ENCODE measurements at regions not wholly inside any gene's neighbourhood (a gene's known extent, or its start where the extent isn't known, plus 50 kb on each side); places are given as distances from the start of the nearest gene placed in this dataset.

DNA sequence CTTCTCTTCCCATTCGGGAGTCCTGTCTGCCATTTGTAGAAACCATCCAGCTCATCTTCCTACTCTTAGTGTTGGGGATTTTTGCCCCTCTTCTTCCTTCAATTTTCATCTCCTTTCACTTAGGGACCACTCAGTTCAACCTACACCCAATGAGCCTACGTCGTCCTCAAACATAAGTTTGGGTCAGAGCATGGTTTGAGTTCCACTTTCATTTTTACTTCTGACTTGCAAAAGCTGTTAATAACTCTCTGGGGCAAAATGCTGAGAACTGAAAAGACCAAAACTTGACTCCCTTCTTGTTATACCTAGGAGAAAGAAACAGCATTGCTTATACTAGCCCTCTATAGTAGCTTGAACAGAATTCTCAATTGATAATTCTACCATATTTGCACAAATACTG, 381.5 kb upstream of the MPDZ start:
- TF ChIP-seq, protein P1, sequence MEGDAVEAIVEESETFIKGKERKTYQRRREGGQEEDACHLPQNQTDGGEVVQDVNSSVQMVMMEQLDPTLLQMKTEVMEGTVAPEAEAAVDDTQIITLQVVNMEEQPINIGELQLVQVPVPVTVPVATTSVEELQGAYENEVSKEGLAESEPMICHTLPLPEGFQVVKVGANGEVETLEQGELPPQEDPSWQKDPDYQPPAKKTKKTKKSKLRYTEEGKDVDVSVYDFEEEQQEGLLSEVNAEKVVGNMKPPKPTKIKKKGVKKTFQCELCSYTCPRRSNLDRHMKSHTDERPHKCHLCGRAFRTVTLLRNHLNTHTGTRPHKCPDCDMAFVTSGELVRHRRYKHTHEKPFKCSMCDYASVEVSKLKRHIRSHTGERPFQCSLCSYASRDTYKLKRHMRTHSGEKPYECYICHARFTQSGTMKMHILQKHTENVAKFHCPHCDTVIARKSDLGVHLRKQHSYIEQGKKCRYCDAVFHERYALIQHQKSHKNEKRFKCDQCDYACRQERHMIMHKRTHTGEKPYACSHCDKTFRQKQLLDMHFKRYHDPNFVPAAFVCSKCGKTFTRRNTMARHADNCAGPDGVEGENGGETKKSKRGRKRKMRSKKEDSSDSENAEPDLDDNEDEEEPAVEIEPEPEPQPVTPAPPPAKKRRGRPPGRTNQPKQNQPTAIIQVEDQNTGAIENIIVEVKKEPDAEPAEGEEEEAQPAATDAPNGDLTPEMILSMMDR (IDR thresholded peaks at IDR 0.05) = no peak
- no peak for TF ChIP-seq POLR2A (IDR thresholded peaks at IDR 0.05)
- TF ChIP-seq EP300 (IDR thresholded peaks at IDR 0.05) = no peak
- no peak for TF ChIP-seq POLR2AphosphoS5 (IDR thresholded peaks at IDR 0.05)

All from suprapubic skin (tissue), 4 donors.